K562 (cell line): ENCODE measurements at regions not wholly inside any gene's neighbourhood (a gene's known extent, or its start where the extent isn't known, plus 50 kb on each side); places are given as distances from the start of the nearest gene placed in this dataset.

Source experiments
- ATAC-seq: fragments of 200-7000 bp; cut with Tn5 transposase; 3 replicates; pipeline ENCODE4 v1.9.1; 2020; ENCODE audit warnings: moderate library complexity
- BruUV-seq: library from RNA; stranded (reverse); fragments of 400-500 nt; replicated peaks from 2 replicates; lab custom pipeline; 2021; lab: Mats Ljungman, UMichigan
- CTCF ChIA-PET: fragments of 300-600 bp; formaldehyde crosslinking; extraction: SDS; loops from one replicate; lab custom pipeline; 2021; ENCODE audit warnings: low intra/inter-chr PET ratio; lab: Yijun Ruan, JAX
- POLR2A ChIA-PET: fragments of 300-600, 350-650 bp; sonication (Branson Sonifier 250); formaldehyde crosslinking; extraction: SDS; loops from one replicate; lab custom pipeline; 2021; ENCODE audit warnings: antibody characterized with exemption, inconsistent platforms; lab: Yijun Ruan, JAX
- DNase-seq, 4 experiments: peaks; one replicate each; pipeline versions ENCODE4 v3.0.0 to v3.0.0-alpha.2; 2011 to 2018; ENCODE audit warnings: low spot score in 3 of 4, mixed read lengths in 3 of 4; ENCODE audit errors: extremely low read depth in 1 of 4
- FAIRE-seq: peaks from 2 replicates; lab custom pipeline; 2011; peaks lifted over from hg19 to GRCh38; lab: Jason Lieb, UNC
- H2AFZ ChIP-seq: 2 replicates; pipeline ENCODE4 v1.6.0; 2011; ENCODE audit warnings: low read depth, low read length, control low read depth, inconsistent platforms
- H3K27ac ChIP-seq: fragments of 200-600 bp; 3 replicates; pipeline ENCODE4 v1.8.0; 2011; ENCODE audit warnings: low read depth, mild to moderate bottlenecking, control low read depth, inconsistent platforms, low read length, moderate library complexity, mixed read lengths; ENCODE audit errors: extremely low read depth
- H3K27me3 ChIP-seq, 2 experiments: fragments of 300-600 bp in 1 of 2; 2 replicates in 1 of 2; 3 replicates in 1 of 2; pipeline versions ENCODE4 v1.6.0 to v1.8.0; 2011; ENCODE audit warnings: inconsistent platforms in 2 of 2, low read length in 2 of 2, mild to moderate bottlenecking in 1 of 2, mixed read lengths in 1 of 2, moderate library complexity in 1 of 2; ENCODE audit not compliant: control insufficient read depth in 2 of 2, insufficient read depth in 2 of 2
- H3K36me3 ChIP-seq: fragments of 300-600 bp; 3 replicates; pipeline ENCODE4 v1.8.0; 2011; ENCODE audit warnings: mild to moderate bottlenecking, low read length, inconsistent platforms; ENCODE audit not compliant: control insufficient read depth, insufficient read depth
- H3K4me1 ChIP-seq, 2 experiments: fragments of 200-600 bp in 1 of 2; replicated peaks in 1 of 2; 2 replicates in 1 of 2; 3 replicates in 1 of 2; pipeline versions ENCODE4 v1.5.1 to v1.8.0; 2011; ENCODE audit warnings: inconsistent platforms in 2 of 2, low read length in 2 of 2, mild to moderate bottlenecking in 1 of 2, mixed read lengths in 1 of 2, moderate library complexity in 1 of 2; ENCODE audit not compliant: control insufficient read depth in 2 of 2, insufficient read depth in 2 of 2
- H3K4me2 ChIP-seq: 2 replicates; pipeline ENCODE4 v1.6.1; 2011; ENCODE audit warnings: low read length, control low read depth, inconsistent platforms, mixed read lengths; ENCODE audit not compliant: insufficient read depth
- H3K4me3 ChIP-seq: fragments of 200-600 bp; sonication (generic), shearing (Covaris generic); 2 replicates; pipeline ENCODE4 v1.5.1; 2016; ENCODE audit warnings: control low read depth, inconsistent platforms
- H3K79me2 ChIP-seq: fragments of 200-600 bp; 3 replicates; pipeline ENCODE4 v1.8.0; 2011; ENCODE audit warnings: low read length, inconsistent platforms; ENCODE audit not compliant: control insufficient read depth, insufficient read depth
- H3K9ac ChIP-seq, 2 experiments: 2 replicates each; pipeline versions ENCODE4 v1.6.0 to v1.6.1; 2011; ENCODE audit warnings: low read depth in 2 of 2, low read length in 2 of 2, control low read depth in 1 of 2, inconsistent platforms in 1 of 2, mild to moderate bottlenecking in 1 of 2, mixed read lengths in 1 of 2; ENCODE audit not compliant: insufficient read depth in 1 of 2
- H3K9me1 ChIP-seq: one replicate; pipeline ENCODE4 v1.6.0; 2011; ENCODE audit warnings: inconsistent platforms, mild to moderate bottlenecking, low read length, moderate library complexity; ENCODE audit not compliant: control insufficient read depth, insufficient read depth
- H3K9me3 ChIP-seq: replicated peaks from 2 replicates; pipeline ENCODE4 v1.5.1; 2011; ENCODE audit warnings: low read depth, low read length, inconsistent platforms; ENCODE audit not compliant: control insufficient read depth, insufficient read depth
- H4K20me1 ChIP-seq: replicated peaks from 2 replicates; pipeline ENCODE4 v1.6.1; 2011; ENCODE audit warnings: low read length, inconsistent platforms, mixed read lengths; ENCODE audit not compliant: control insufficient read depth, insufficient read depth
- AFF1 ChIP-seq, 2 experiments: fragments of 450-650 bp; IDR thresholded peaks; 2 replicates each; pipeline ENCODE4 v1.6.1; 2018; ENCODE audit warnings: mild to moderate bottlenecking in 2 of 2, low read depth in 1 of 2; ENCODE audit not compliant: partially characterized antibody in 2 of 2
- BHLHE40 ChIP-seq: IDR thresholded peaks from 2 replicates; pipeline ENCODE4 v1.6.1; 2011; ENCODE audit warnings: low read length, improper control_type of control experiment
- E2F3 ChIP-seq: fragments of 250-450 bp; sonication (Bioruptor Pico); IDR thresholded peaks from 2 replicates; pipeline ENCODE4 v1.4.0; 2020; ENCODE audit warnings: mild to moderate bottlenecking
- FOXP1 ChIP-seq: sonication (generic); formaldehyde crosslinking; IDR thresholded peaks from 2 replicates; pipeline ENCODE4 v1.8.0; 2022; ENCODE audit warnings: mild to moderate bottlenecking, missing genetic modification reagents
- MAFF ChIP-seq: IDR thresholded peaks from 2 replicates; pipeline ENCODE4 v1.6.1; 2012; ENCODE audit warnings: low read length, improper control_type of control experiment
- NCOA1 ChIP-seq: fragments of 450-650 bp; IDR thresholded peaks from 2 replicates; pipeline ENCODE4 v1.6.1; 2016; ENCODE audit warnings: low read depth
- SAFB2 ChIP-seq: fragments of 200-400 bp; formaldehyde crosslinking; IDR thresholded peaks from 2 replicates; pipeline ENCODE4 v1.6.1; 2018; ENCODE audit warnings: borderline replicate concordance, low read length, low read depth, moderate library complexity; ENCODE audit not compliant: severe bottlenecking
- XRCC3 ChIP-seq: fragments of 450-650 bp; IDR thresholded peaks from 2 replicates; pipeline ENCODE4 v1.6.1; 2017; ENCODE audit warnings: mild to moderate bottlenecking, moderate library complexity
- ZNF609 ChIP-seq: sonication (generic); formaldehyde crosslinking; IDR thresholded peaks from 2 replicates; pipeline ENCODE4 v1.8.1; 2023; ENCODE audit warnings: missing genetic modification reagents, mild to moderate bottlenecking, borderline replicate concordance
- ZNF695 ChIP-seq: fragments of 450-650 bp; formaldehyde crosslinking; IDR thresholded peaks from 2 replicates; pipeline ENCODE4 v1.4.0; 2020; ENCODE audit warnings: mild to moderate bottlenecking, moderate library complexity
- WGBS: fragments of 100-300 bp; shearing (Covaris generic); methylation state at CpG from one replicate; pipeline ENCODE4 v1.1.6; 2016; ENCODE audit warnings: low coverage, mixed read lengths; ENCODE audit not compliant: insufficient coverage; ENCODE audit errors: missing lambda C conversion rate; 5-methylcytosine and 5-hydroxymethylcytosine counted together
- in situ Hi-C: fragments of 300-500 bp; cut with MboI; formaldehyde crosslinking; loops from 4 replicates; pipeline ENCODE4 v1.15.0; 2018; ENCODE audit warnings: inconsistent platforms, mixed read lengths
- intact Hi-C: fragments of 100-400 bp; cut with micrococcal nuclease; formaldehyde crosslinking; loops from 2 replicates; pipeline ENCODE4 v1.14.2; 2022

- DNase-seq (no peak), FAIRE-seq (no peak), ATAC-seq (no peak)
- ChIA-PET CTCF (no interaction called here), POLR2A (no interaction called here)
- H3K36me3 ChIP-seq, result no peaks in the 10 kb centered on the region
- H3K79me2 ChIP-seq, result no peaks in the 10 kb centered on the region
- in situ Hi-C loops, result no loop called here
- no peaks in the 10 kb centered on the region for H3K27me3 ChIP-seq
- TF ChIP-seq ZNF609 (no peak), FOXP1 (CRISPR knock-in tag) (no peak), MAFF (no peak), NCOA1 (no peak), SAFB2 (no peak), ZNF695 (CRISPR knock-in tag) (no peak), XRCC3 (no peak), BHLHE40 (no peak), AFF1 (IDR thresholded peaks at IDR 0.05; ENCODE audit: low read depth in 1 of 2, partially characterized antibody in 2 of 2) (no peak), E2F3 (CRISPR knock-in tag) (no peak)
- no TSS peak for BruUV-seq
- no peaks in the 10 kb centered on the region for H3K9me3 ChIP-seq
- H4K20me1 ChIP-seq, result no peaks in the 10 kb centered on the region
- H3K4me2 ChIP-seq, result no peak overlapping the region
- H3K9me1 ChIP-seq, result no peaks in the 10 kb centered on the region
- no peak overlapping the region for H2AFZ ChIP-seq
- no peak overlapping the region for H3K9ac ChIP-seq
- intact Hi-C loops, result no loop called here
- WGBS, result 2% methylated on average over 3 of the region's 3 CpGs
- H3K27ac ChIP-seq, result no peak overlapping the region
- no peak overlapping the region for H3K4me3 ChIP-seq
- no peaks in the 10 kb centered on the region for H3K4me1 ChIP-seq
Observed at GRCh38 chr12:89080793-89081465, 271.4 kb downstream of the DUSP6 start.
